ENCODE measurements at regions not wholly inside any gene's neighbourhood (a gene's known extent, or its start where the extent isn't known, plus 50 kb on each side); places are given as distances from the start of the nearest gene placed in this dataset.

- Histone ChIP-seq H3K4me3 (no peak overlapping the region), H3K36me3 (no peaks in the 10 kb centered on the region), H3K4me1 (no peaks in the 10 kb centered on the region), H3K9me3 (no peaks in the 10 kb centered on the region), H3K27me3 (no peaks in the 10 kb centered on the region), H3K27ac (no peak overlapping the region)
- DNase-seq (ENCODE audit: extremely low spot score in 2 of 2) = no peak
- no peak for TF ChIP-seq POLR2A (IDR thresholded peaks at IDR 0.05)
- TF ChIP-seq, protein P1, sequence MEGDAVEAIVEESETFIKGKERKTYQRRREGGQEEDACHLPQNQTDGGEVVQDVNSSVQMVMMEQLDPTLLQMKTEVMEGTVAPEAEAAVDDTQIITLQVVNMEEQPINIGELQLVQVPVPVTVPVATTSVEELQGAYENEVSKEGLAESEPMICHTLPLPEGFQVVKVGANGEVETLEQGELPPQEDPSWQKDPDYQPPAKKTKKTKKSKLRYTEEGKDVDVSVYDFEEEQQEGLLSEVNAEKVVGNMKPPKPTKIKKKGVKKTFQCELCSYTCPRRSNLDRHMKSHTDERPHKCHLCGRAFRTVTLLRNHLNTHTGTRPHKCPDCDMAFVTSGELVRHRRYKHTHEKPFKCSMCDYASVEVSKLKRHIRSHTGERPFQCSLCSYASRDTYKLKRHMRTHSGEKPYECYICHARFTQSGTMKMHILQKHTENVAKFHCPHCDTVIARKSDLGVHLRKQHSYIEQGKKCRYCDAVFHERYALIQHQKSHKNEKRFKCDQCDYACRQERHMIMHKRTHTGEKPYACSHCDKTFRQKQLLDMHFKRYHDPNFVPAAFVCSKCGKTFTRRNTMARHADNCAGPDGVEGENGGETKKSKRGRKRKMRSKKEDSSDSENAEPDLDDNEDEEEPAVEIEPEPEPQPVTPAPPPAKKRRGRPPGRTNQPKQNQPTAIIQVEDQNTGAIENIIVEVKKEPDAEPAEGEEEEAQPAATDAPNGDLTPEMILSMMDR (IDR thresholded peaks at IDR 0.05) = no peak
- intact Hi-C loops (cut with DNase I) = no loop called here
Observed at GRCh38 chr4:41448934-41449333, 89.0 kb upstream of the LIMCH1 start.

- Histone ChIP-seq H3K36me3 (no peaks in the 10 kb centered on the region), H3K9me3 (no peaks in the 10 kb centered on the region), H3K27ac (no peak overlapping the region), H3K4me1 (no peaks in the 10 kb centered on the region), H3K4me3 (no peak overlapping the region), H3K27me3 (no peaks in the 10 kb centered on the region)
- TF ChIP-seq POLR2A (IDR thresholded peaks at IDR 0.05) = no peak
- TF ChIP-seq, protein P1 (IDR thresholded peaks at IDR 0.05) = no peak
- TF ChIP-seq POLR2AphosphoS5 (IDR thresholded peaks at IDR 0.05; ENCODE audit: insufficient read depth in 1 of 2, low read depth in 1 of 2) = no peak
- intact Hi-C loops (cut with DNase I) = no loop called here
- DNase-seq (ENCODE audit: extremely low spot score in 2 of 2) = no peak
Observed at GRCh38 chr4:41451961-41452360, 86.0 kb upstream of the LIMCH1 start.

DNA sequence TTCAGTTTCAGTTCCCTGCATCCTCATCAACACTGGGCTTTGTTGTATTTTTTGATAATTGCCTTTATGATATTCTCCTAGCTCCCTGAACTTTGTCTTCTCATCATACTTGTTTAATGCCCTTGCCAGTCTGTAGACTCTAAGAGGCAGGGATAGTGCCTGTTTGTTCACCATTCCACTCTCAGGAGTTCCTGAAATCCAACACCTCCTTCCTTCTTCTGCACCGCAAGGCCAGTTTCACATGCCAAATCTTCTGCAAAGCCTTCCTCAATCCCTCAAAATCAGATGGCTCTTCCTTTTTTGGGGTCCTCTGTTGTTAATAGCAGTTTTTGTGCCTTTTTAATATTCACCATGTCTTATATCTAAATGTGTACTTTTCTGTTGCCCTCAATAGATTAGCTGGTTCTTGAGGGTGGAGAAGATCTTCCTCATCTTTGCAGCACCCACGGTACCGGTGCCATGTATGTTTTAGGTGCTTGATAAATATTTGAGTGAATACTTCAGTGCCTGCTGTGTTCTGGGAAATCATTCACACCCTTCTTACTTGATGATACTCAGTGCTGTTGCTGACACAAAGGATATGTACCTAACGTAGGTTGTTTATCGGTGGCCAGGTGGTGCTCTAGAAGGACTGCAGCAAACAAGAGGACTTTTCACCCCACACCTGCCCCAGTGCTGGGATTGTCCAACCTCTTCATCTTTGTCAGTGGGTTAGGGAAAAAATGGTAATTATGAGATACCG lies 85.3 kb upstream of the LIMCH1 start:
- TF ChIP-seq POLR2AphosphoS5 (IDR thresholded peaks at IDR 0.05; ENCODE audit: insufficient read depth in 1 of 2, low read depth in 1 of 2) (no peak), POLR2A (IDR thresholded peaks at IDR 0.05) (no peak)
- TF ChIP-seq, protein P1 (IDR thresholded peaks at IDR 0.05) = no peak
- H3K27ac ChIP-seq = no peak overlapping the region
- H3K9me3 ChIP-seq = no peaks in the 10 kb centered on the region
- no peak for DNase-seq (ENCODE audit: extremely low spot score in 2 of 2)
- H3K27me3 ChIP-seq = no peaks in the 10 kb centered on the region
- H3K4me3 ChIP-seq = no peak overlapping the region
- no peaks in the 10 kb centered on the region for H3K36me3 ChIP-seq
- no peaks in the 10 kb centered on the region for H3K4me1 ChIP-seq
- intact Hi-C loops (cut with DNase I) = no loop called here

DNA sequence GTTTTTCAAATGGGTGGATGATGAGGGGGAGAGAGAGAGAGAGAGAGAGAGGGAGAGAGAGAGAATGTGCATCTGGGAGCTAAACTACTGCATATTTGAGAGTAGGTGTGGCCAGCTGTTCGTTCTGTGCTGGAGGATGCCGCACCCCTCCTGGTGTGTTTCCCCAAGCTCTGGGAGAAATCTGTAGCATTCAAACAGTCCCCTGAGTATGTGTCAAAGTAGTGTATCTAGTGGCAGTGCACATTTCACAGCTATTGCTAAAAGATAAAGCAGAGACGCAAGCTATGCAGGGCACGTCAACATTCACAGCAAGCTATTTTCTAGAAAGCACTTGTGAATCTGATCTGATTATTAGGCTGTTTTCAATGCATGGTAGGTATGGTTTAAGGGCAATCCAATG lies 83.5 kb upstream of the LIMCH1 start:
- intact Hi-C loops (cut with DNase I) = no loop called here
- Histone ChIP-seq H3K9me3 (no peaks in the 10 kb centered on the region), H3K27me3 (no peaks in the 10 kb centered on the region), H3K27ac (no peak overlapping the region), H3K4me1 (no peaks in the 10 kb centered on the region), H3K36me3 (no peaks in the 10 kb centered on the region), H3K4me3 (no peak overlapping the region)
- TF ChIP-seq POLR2AphosphoS5 (IDR thresholded peaks at IDR 0.05; ENCODE audit: insufficient read depth in 1 of 2, low read depth in 1 of 2) (no peak), POLR2A (IDR thresholded peaks at IDR 0.05) (no peak)
- TF ChIP-seq, protein P1 (IDR thresholded peaks at IDR 0.05) = no peak
- DNase-seq (ENCODE audit: extremely low spot score in 2 of 2) = no peak

DNA sequence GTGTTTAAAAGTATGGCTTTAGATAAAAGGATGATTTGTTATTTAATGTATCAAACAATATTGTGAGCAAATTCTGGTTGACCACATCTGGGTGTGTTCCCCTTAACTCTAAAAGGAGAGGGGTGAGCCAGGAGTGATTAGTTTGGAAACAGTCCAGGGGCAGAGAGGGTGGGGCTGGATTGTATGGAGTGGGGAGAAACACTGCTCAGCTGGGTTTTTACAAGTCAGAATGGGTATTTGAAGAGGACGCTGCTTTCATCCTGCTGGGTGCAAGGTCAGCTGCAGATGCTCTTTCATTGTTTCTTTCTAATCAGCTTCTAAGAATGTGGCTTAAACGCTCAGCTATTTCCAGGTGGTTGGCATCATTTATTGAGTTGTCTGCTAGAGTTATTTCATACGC lies 82.8 kb upstream of the LIMCH1 start:
- H3K4me1 ChIP-seq = no peaks in the 10 kb centered on the region
- intact Hi-C loops (cut with DNase I) = no loop called here
- H3K9me3 ChIP-seq = no peaks in the 10 kb centered on the region
- no peaks in the 10 kb centered on the region for H3K36me3 ChIP-seq
- H3K27me3 ChIP-seq = no peaks in the 10 kb centered on the region
- DNase-seq (ENCODE audit: extremely low spot score in 2 of 2) = no peak
- TF ChIP-seq POLR2A (IDR thresholded peaks at IDR 0.05) = no peak
- no peak for TF ChIP-seq POLR2AphosphoS5 (IDR thresholded peaks at IDR 0.05; ENCODE audit: insufficient read depth in 1 of 2, low read depth in 1 of 2)
- TF ChIP-seq, protein P1 (IDR thresholded peaks at IDR 0.05) = no peak
- no peak overlapping the region for H3K4me3 ChIP-seq
- H3K27ac ChIP-seq = no peak overlapping the region

Measured in vagina (tissue), 2 donors.